HG03025 (cell line): ENCODE measurements at regions not wholly inside any gene's neighbourhood (a gene's known extent, or its start where the extent isn't known, plus 50 kb on each side); places are given as distances from the start of the nearest gene placed in this dataset.

Source experiments
- ATAC-seq: cut with Tn5 transposase; IDR thresholded peaks from one replicate; pipeline ENCODE4 v1.9.1; 2021; ENCODE audit warnings: mild to moderate bottlenecking, moderate library complexity; ENCODE audit not compliant: unreplicated experiment, low FRiP score

- no peak for ATAC-seq
Measured at GRCh38 chr2:217398101-217398500, 538.2 kb upstream of the TNP1 start.

GRCh38 chr2:217396586-217396985, 536.7 kb upstream of the TNP1 start:
- ATAC-seq, result no peak

- ATAC-seq, result no peak
Measured at GRCh38 chr2:217396165-217396564, 536.3 kb upstream of the TNP1 start.

GRCh38 chr2:217394510-217395351, 534.9 kb upstream of the TNP1 start:
- ATAC-seq, result no peak

- no peak for ATAC-seq
Measured at GRCh38 chr2:217393585-217394032, 533.7 kb upstream of the TNP1 start.

- ATAC-seq, result no peak
Measured at GRCh38 chr2:217392930-217393584, 533.2 kb upstream of the TNP1 start.

GRCh38 chr2:217387776-217388387, 528.0 kb upstream of the TNP1 start:
- no peak for ATAC-seq

GRCh38 chr2:217386041-217386440, 526.2 kb upstream of the TNP1 start:
- ATAC-seq, result no peak

GRCh38 chr2:217383620-217384019, 523.8 kb upstream of the TNP1 start:
- ATAC-seq, result no peak

- ATAC-seq, result no peak
Measured at GRCh38 chr2:217382794-217383193, 522.9 kb upstream of the TNP1 start.

GRCh38 chr2:217379807-217380206, 519.9 kb upstream of the TNP1 start:
- ATAC-seq, result no peak

GRCh38 chr2:217372794-217373193, 512.9 kb upstream of the TNP1 start:
- ATAC-seq, result no peak

- ATAC-seq, result no peak
Measured at GRCh38 chr2:217371781-217372213, 511.9 kb upstream of the TNP1 start.

- no peak for ATAC-seq
Measured at GRCh38 chr2:217370391-217370790, 510.5 kb upstream of the TNP1 start.

- no peak for ATAC-seq
Measured at GRCh38 chr2:217367464-217367863, 507.6 kb upstream of the TNP1 start.

GRCh38 chr2:217366966-217367365, 507.1 kb upstream of the TNP1 start:
- no peak for ATAC-seq

GRCh38 chr2:217366266-217366895, 506.5 kb upstream of the TNP1 start:
- no peak for ATAC-seq

- ATAC-seq, result no peak
Measured at GRCh38 chr2:217365656-217366055, 505.8 kb upstream of the TNP1 start.

GRCh38 chr2:217364224-217364623, 504.4 kb upstream of the TNP1 start:
- ATAC-seq, result no peak

GRCh38 chr2:217363470-217363869, 503.6 kb upstream of the TNP1 start:
- no peak for ATAC-seq

GRCh38 chr2:217362710-217363109, 502.8 kb upstream of the TNP1 start:
- ATAC-seq, result no peak
